HG03442 (cell line): ENCODE measurements at regions not wholly inside any gene's neighbourhood (a gene's known extent, or its start where the extent isn't known, plus 50 kb on each side); places are given as distances from the start of the nearest gene placed in this dataset.

ENCODE experiments used
- ATAC-seq: cut with Tn5 transposase; IDR thresholded peaks from one replicate; pipeline ENCODE4 v1.9.1; 2021; ENCODE audit warnings: mild to moderate bottlenecking, moderate library complexity; ENCODE audit not compliant: unreplicated experiment

- no peak for ATAC-seq
Measured at GRCh38 chr5:61948151-61948550, 357.9 kb upstream of the KIF2A start.

GRCh38 chr5:61949054-61949678 lies 356.8 kb upstream of the KIF2A start:
- no peak for ATAC-seq

GRCh38 chr5:61949679-61950435 lies 356.1 kb upstream of the KIF2A start:
- ATAC-seq, result no peak

- ATAC-seq, result no peak
Measured at GRCh38 chr5:61951295-61951694, 354.7 kb upstream of the KIF2A start.

GRCh38 chr5:61953913-61954312 lies 352.1 kb upstream of the KIF2A start:
- ATAC-seq, result no peak

- no peak for ATAC-seq
Measured at GRCh38 chr5:61964201-61964600, 341.8 kb upstream of the KIF2A start.

GRCh38 chr5:61965069-61965468 lies 340.9 kb upstream of the KIF2A start:
- ATAC-seq, result no peak

- ATAC-seq, result no peak
Measured at GRCh38 chr5:61965490-61965889, 340.5 kb upstream of the KIF2A start.

GRCh38 chr5:61966296-61966955 lies 339.6 kb upstream of the KIF2A start:
- ATAC-seq, result no peak

GRCh38 chr5:61966997-61967396 lies 339.0 kb upstream of the KIF2A start:
- ATAC-seq, result no peak

- ATAC-seq, result no peak
Measured at GRCh38 chr5:61967681-61968080, 338.3 kb upstream of the KIF2A start.

GRCh38 chr5:61969347-61969746 lies 336.7 kb upstream of the KIF2A start:
- no peak for ATAC-seq

GRCh38 chr5:61969755-61970154 lies 336.3 kb upstream of the KIF2A start:
- ATAC-seq, result no peak

- no peak for ATAC-seq
Measured at GRCh38 chr5:61970218-61970617, 335.8 kb upstream of the KIF2A start.

GRCh38 chr5:61974680-61975079 lies 331.3 kb upstream of the KIF2A start:
- ATAC-seq, result no peak

- ATAC-seq, result no peak
Measured at GRCh38 chr5:61981886-61982285, 324.1 kb upstream of the KIF2A start.

- ATAC-seq, result no peak
Measured at GRCh38 chr5:61991430-61991829, 314.6 kb upstream of the KIF2A start.

- no peak for ATAC-seq
Measured at GRCh38 chr5:61991866-61992265, 314.1 kb upstream of the KIF2A start.

GRCh38 chr5:61993295-61993927 lies 312.6 kb upstream of the KIF2A start:
- no peak for ATAC-seq

- ATAC-seq, result no peak
Measured at GRCh38 chr5:61994171-61994570, 311.8 kb upstream of the KIF2A start.

- ATAC-seq, result no peak
Measured at GRCh38 chr5:61995486-61995885, 310.5 kb upstream of the KIF2A start.

- ATAC-seq, result no peak
Measured at GRCh38 chr5:61999371-61999770, 306.6 kb upstream of the KIF2A start.
